ENCODE measurements at regions not wholly inside any gene's neighbourhood (a gene's known extent, or its start where the extent isn't known, plus 50 kb on each side); places are given as distances from the start of the nearest gene placed in this dataset.

- no peaks in the 10 kb centered on the region for H3K36me3 ChIP-seq (ENCODE audit: control insufficient read depth in 1 of 2, insufficient read depth in 2 of 2, low read length in 2 of 2)
- DNase-seq (ENCODE audit: low read depth, low spot score), result no peak
- no peaks in the 10 kb centered on the region for H3K9me2 ChIP-seq (ENCODE audit: insufficient read depth)
- no peaks in the 10 kb centered on the region for H3K79me2 ChIP-seq (ENCODE audit: insufficient read depth, low read length)
- ChIA-PET RAD21 (ENCODE audit: low non-redundant PET in 1 of 2, low total read pairs in 2 of 2, uncharacterized antibody in 2 of 2, unreplicated experiment in 2 of 2) (no interaction called here), CTCF (no interaction called here), POLR2A (no interaction called here)
- no peak overlapping the region for H2AFZ ChIP-seq (ENCODE audit: low read depth, low read length, poor library complexity, severe bottlenecking)
- H3K27me3 ChIP-seq (ENCODE audit: insufficient read depth, low read length), result peaks cover 4% of the 10 kb centered on the region; the same call in 1 of the 2 replicates
- no peaks in the 10 kb centered on the region for H4K20me1 ChIP-seq (ENCODE audit: insufficient read depth)
- no peak overlapping the region for H3K4me2 ChIP-seq (ENCODE audit: low read length)
- H3K9ac ChIP-seq (ENCODE audit: low read length), result no peak overlapping the region
- TF ChIP-seq JUND (IDR thresholded peaks at IDR 0.05), result no peak
- TF ChIP-seq ZFX (IDR thresholded peaks at IDR 0.05), result no peak
- TF ChIP-seq CEBPB (IDR thresholded peaks at IDR 0.05; ENCODE audit: low read depth), result no peak
- no peak for TF ChIP-seq MAX (IDR thresholded peaks at IDR 0.05)
- TF ChIP-seq ZNF274 (IDR thresholded peaks at IDR 0.05; ENCODE audit: low read depth, low read length), result no peak
- no peak for TF ChIP-seq SP1 (IDR thresholded peaks at IDR 0.05; ENCODE audit: low read depth)
- no peak for TF ChIP-seq RAD21 (IDR thresholded peaks at IDR 0.05; ENCODE audit: low read depth)
- no peak for TF ChIP-seq EZH2phosphoT487 (IDR thresholded peaks at IDR 0.05; ENCODE audit: borderline replicate concordance)
- H3K27ac ChIP-seq (ENCODE audit: low read depth, low read length), result no peak overlapping the region
- no peak overlapping the region for H3K4me3 ChIP-seq (replicated peaks in 1 of 2; ENCODE audit: low read depth in 1 of 2, low read length in 2 of 2)
- ATAC-seq, result no peak
- BruUV-seq (replicated peaks), result no TSS peak
- no peaks in the 10 kb centered on the region for H3K4me1 ChIP-seq (ENCODE audit: control insufficient read depth in 1 of 2, insufficient read depth in 2 of 2, low read length in 2 of 2)
- H3K9me3 ChIP-seq (ENCODE audit: control insufficient read depth in 1 of 2, insufficient read depth in 1 of 2, low read depth in 1 of 2, low read length in 2 of 2), result no peaks in the 10 kb centered on the region
- intact Hi-C loops (cut with micrococcal nuclease), result no loop called here
These were observed 116.9 kb upstream of the DTNBP1 start for GRCh38 chr6:15779726-15780125.

GRCh38 chr6:15776458-15776980 lies 113.7 kb upstream of the DTNBP1 start:
- DNase-seq (ENCODE audit: low read depth, low spot score), result no peak
- no peak overlapping the region for H3K27ac ChIP-seq (ENCODE audit: low read depth, low read length)
- no peak for TF ChIP-seq POLR2AphosphoS5 (IDR thresholded peaks at IDR 0.05; ENCODE audit: low read depth, low read length)
- no peak for TF ChIP-seq ELF1 (IDR thresholded peaks at IDR 0.05; ENCODE audit: borderline replicate concordance, low read depth)
- H3K4me3 ChIP-seq (replicated peaks in 1 of 2; ENCODE audit: low read depth in 1 of 2, low read length in 2 of 2), result no peak overlapping the region
- no peak overlapping the region for H2AFZ ChIP-seq (ENCODE audit: low read depth, low read length, poor library complexity, severe bottlenecking)
- H3K27me3 ChIP-seq (ENCODE audit: insufficient read depth, low read length), result peaks cover 4% of the 10 kb centered on the region; the same call in 1 of the 2 replicates
- no peaks in the 10 kb centered on the region for H3K79me2 ChIP-seq (ENCODE audit: insufficient read depth, low read length)
- ATAC-seq, result no peak
- no peaks in the 10 kb centered on the region for H3K4me1 ChIP-seq (ENCODE audit: control insufficient read depth in 1 of 2, insufficient read depth in 2 of 2, low read length in 2 of 2)
- no peak overlapping the region for H3K9ac ChIP-seq (ENCODE audit: low read length)
- intact Hi-C loops (cut with micrococcal nuclease), result no loop called here
- ChIA-PET RAD21 (ENCODE audit: low non-redundant PET in 1 of 2, low total read pairs in 2 of 2, uncharacterized antibody in 2 of 2, unreplicated experiment in 2 of 2) (no interaction called here), POLR2A (no interaction called here), CTCF (no interaction called here)
- no peak overlapping the region for H3K4me2 ChIP-seq (ENCODE audit: low read length)
- no peaks in the 10 kb centered on the region for H3K36me3 ChIP-seq (ENCODE audit: control insufficient read depth in 1 of 2, insufficient read depth in 2 of 2, low read length in 2 of 2)
- H3K9me2 ChIP-seq (ENCODE audit: insufficient read depth), result no peaks in the 10 kb centered on the region
- BruUV-seq (replicated peaks), result no TSS peak
- H4K20me1 ChIP-seq (ENCODE audit: insufficient read depth), result no peaks in the 10 kb centered on the region
- H3K9me3 ChIP-seq (ENCODE audit: control insufficient read depth in 1 of 2, insufficient read depth in 1 of 2, low read depth in 1 of 2, low read length in 2 of 2), result no peaks in the 10 kb centered on the region
